ENCODE measurements at regions not wholly inside any gene's neighbourhood (a gene's known extent, or its start where the extent isn't known, plus 50 kb on each side); places are given as distances from the start of the nearest gene placed in this dataset.

GRCh38 chr3:14007006-14007405 is 117.7 kb downstream of the CHCHD4 start:
- POLR2A ChIA-PET, result no interaction called here
- Mint-ChIP-seq H3K4me1 (no peaks in the 10 kb centered on the region), H3K4me3 (no peak overlapping the region), H3K27me3 (ENCODE audit: low read depth) (no peaks in the 10 kb centered on the region), H3K36me3 (no peaks in the 10 kb centered on the region), H3K9me3 (peaks cover 14% of the 10 kb centered on the region), H3K27ac (no peak overlapping the region)
- TF ChIP-seq ZNF396 (CRISPR knock-in tag; IDR thresholded peaks at IDR 0.05; ENCODE audit: borderline replicate concordance), result no peak
- TF ChIP-seq ARID4B (CRISPR knock-in tag; IDR thresholded peaks at IDR 0.05; ENCODE audit: borderline replicate concordance), result no peak
- TF ChIP-seq FOXJ3 (CRISPR knock-in tag; IDR thresholded peaks at IDR 0.05; ENCODE audit: borderline replicate concordance), result no peak
- no peak for TF ChIP-seq ZNF219 (CRISPR knock-in tag; IDR thresholded peaks at IDR 0.05; ENCODE audit: borderline replicate concordance)
- no peak for TF ChIP-seq RELA (CRISPR knock-in tag; IDR thresholded peaks at IDR 0.05; ENCODE audit: borderline replicate concordance)
- TF ChIP-seq SOX15 (CRISPR knock-in tag; IDR thresholded peaks at IDR 0.05), result no peak
- TF ChIP-seq USF1 (CRISPR knock-in tag; IDR thresholded peaks at IDR 0.05), result no peak
- no peak for TF ChIP-seq TEAD4 (CRISPR knock-in tag; IDR thresholded peaks at IDR 0.05)
- TF ChIP-seq, protein P1, sequence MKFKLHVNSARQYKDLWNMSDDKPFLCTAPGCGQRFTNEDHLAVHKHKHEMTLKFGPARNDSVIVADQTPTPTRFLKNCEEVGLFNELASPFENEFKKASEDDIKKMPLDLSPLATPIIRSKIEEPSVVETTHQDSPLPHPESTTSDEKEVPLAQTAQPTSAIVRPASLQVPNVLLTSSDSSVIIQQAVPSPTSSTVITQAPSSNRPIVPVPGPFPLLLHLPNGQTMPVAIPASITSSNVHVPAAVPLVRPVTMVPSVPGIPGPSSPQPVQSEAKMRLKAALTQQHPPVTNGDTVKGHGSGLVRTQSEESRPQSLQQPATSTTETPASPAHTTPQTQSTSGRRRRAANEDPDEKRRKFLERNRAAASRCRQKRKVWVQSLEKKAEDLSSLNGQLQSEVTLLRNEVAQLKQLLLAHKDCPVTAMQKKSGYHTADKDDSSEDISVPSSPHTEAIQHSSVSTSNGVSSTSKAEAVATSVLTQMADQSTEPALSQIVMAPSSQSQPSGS (CRISPR knock-in tag; IDR thresholded peaks at IDR 0.05; ENCODE audit: borderline replicate concordance, low read depth), result no peak
- no peak for TF ChIP-seq EMX1 (CRISPR knock-in tag; IDR thresholded peaks at IDR 0.05)
- no peak for TF ChIP-seq ZNF423 (CRISPR knock-in tag; IDR thresholded peaks at IDR 0.05)
- TF ChIP-seq OVOL2 (CRISPR knock-in tag; IDR thresholded peaks at IDR 0.05; ENCODE audit: borderline replicate concordance), result no peak
- TF ChIP-seq ZNF232 (CRISPR knock-in tag; IDR thresholded peaks at IDR 0.05), result no peak
- TF ChIP-seq IRF2 (CRISPR knock-in tag; IDR thresholded peaks at IDR 0.05; ENCODE audit: borderline replicate concordance, low read depth), result no peak
- no peak for TF ChIP-seq CTCF (IDR thresholded peaks at IDR 0.05)
- TF ChIP-seq ZNF671 (CRISPR knock-in tag; IDR thresholded peaks at IDR 0.05), result no peak
- DNase-seq (ENCODE audit: low spot score) (no peak), ATAC-seq (no peak)
- CTCF ChIA-PET, result no interaction called here

DNA sequence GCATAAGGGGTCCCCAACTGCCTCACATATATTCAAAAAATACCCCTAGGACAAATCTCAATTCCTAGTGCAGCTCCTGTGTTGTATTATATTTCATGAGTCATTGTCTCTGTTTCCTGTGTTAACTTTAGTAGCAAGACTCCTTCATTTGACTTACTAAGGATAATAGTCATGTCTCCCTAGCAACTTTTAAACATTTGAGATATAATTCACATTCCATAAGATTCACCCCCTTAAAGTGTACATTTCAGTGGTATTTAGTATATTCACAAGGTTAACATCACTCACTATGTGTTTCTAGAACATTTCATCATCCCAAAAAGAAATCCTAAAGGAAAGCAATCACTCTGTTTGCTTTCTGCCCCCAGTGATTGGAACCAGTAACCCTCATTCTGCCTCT is 121.3 kb upstream of the WNT7A start:
- DNase-seq (ENCODE audit: low spot score), result no peak
- Mint-ChIP-seq H3K9me3 (peaks cover 14% of the 10 kb centered on the region), H3K27me3 (ENCODE audit: low read depth) (peaks cover 3% of the 10 kb centered on the region; the same call in 1 of the 2 replicates), H3K4me1 (no peaks in the 10 kb centered on the region), H3K27ac (no peak overlapping the region), H3K4me3 (no peak overlapping the region), H3K36me3 (peaks cover 8% of the 10 kb centered on the region)
- POLR2A ChIA-PET, result no interaction called here
- CTCF ChIA-PET, result no interaction called here
- no peak for ATAC-seq
- TF ChIP-seq GABPB1 (CRISPR knock-in tag; IDR thresholded peaks at IDR 0.05) (no peak), ARID4B (CRISPR knock-in tag; IDR thresholded peaks at IDR 0.05; ENCODE audit: borderline replicate concordance) (no peak), ZNF671 (CRISPR knock-in tag; IDR thresholded peaks at IDR 0.05) (no peak), ZBTB43 (CRISPR knock-in tag; IDR thresholded peaks at IDR 0.05) (no peak)
- TF ChIP-seq, protein P2, sequence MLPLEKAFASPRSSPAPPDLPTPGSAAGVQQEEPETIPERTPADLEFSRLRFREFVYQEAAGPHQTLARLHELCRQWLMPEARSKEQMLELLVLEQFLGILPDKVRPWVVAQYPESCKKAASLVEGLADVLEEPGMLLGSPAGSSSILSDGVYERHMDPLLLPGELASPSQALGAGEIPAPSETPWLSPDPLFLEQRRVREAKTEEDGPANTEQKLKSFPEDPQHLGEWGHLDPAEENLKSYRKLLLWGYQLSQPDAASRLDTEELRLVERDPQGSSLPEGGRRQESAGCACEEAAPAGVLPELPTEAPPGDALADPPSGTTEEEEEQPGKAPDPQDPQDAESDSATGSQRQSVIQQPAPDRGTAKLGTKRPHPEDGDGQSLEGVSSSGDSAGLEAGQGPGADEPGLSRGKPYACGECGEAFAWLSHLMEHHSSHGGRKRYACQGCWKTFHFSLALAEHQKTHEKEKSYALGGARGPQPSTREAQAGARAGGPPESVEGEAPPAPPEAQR (CRISPR knock-in tag; IDR thresholded peaks at IDR 0.05), result no peak

All from WTC11 (cell line).